Mammary epithelial cell (primary cell): ENCODE measurements at regions not wholly inside any gene's neighbourhood (a gene's known extent, or its start where the extent isn't known, plus 50 kb on each side); places are given as distances from the start of the nearest gene placed in this dataset.

Experiments used
- CTCF ChIP-seq, 2 donors: IDR thresholded peaks in 1 of 2; conservative IDR thresholded peaks in 1 of 2; 2 replicates each; pipeline ENCODE4 v1.5.1; 2011 to 2012; ENCODE audit warnings: inconsistent platforms in 2 of 2, low read length in 2 of 2, mild to moderate bottlenecking in 2 of 2, control low read depth in 1 of 2, low read depth in 1 of 2; ENCODE audit not compliant: insufficient read depth in 1 of 2; ENCODE audit errors: extremely low read depth in 1 of 2
- EZH2 ChIP-seq: IDR thresholded peaks from 2 replicates; pipeline ENCODE4 v1.6.1; 2012; ENCODE audit warnings: low read length, inconsistent platforms, borderline replicate concordance

GRCh38 chr18:34281290-34281689 lies 56.6 kb upstream of the NOL4 start:
- TF ChIP-seq CTCF (conservative IDR thresholded peaks at IDR 0.05 in 1 of 2, IDR thresholded peaks at IDR 0.05 in 1 of 2; ENCODE audit: extremely low read depth in 1 of 2, insufficient read depth in 1 of 2, low read depth in 1 of 2, low read length in 2 of 2), result no peak
- no peak for TF ChIP-seq EZH2
